GM12878 (cell line): ENCODE measurements at regions not wholly inside any gene's neighbourhood (a gene's known extent, or its start where the extent isn't known, plus 50 kb on each side); places are given as distances from the start of the nearest gene placed in this dataset.

Experiments used
- CTCF ChIP-seq, 3 experiments: IDR thresholded peaks in 2 of 3; conservative IDR thresholded peaks in 1 of 3; 2 replicates each; pipeline ENCODE4 v1.5.1; 2011; ENCODE audit warnings: low read depth in 3 of 3, low read length in 3 of 3, mild to moderate bottlenecking in 3 of 3, control low read depth in 2 of 3, moderate library complexity in 2 of 3, inconsistent platforms in 1 of 3, mixed read lengths in 1 of 3; ENCODE audit not compliant: control insufficient read depth in 2 of 3, insufficient read depth in 1 of 3; ENCODE audit errors: extremely low read depth in 1 of 3
- MAX ChIP-seq: IDR thresholded peaks from 2 replicates; pipeline ENCODE4 v1.6.1; 2012; ENCODE audit warnings: low read depth, low read length, improper control_type of control experiment
- MXI1 ChIP-seq: fragments of 150-350 bp; IDR thresholded peaks from 2 replicates; pipeline ENCODE4 v1.6.1; 2011; ENCODE audit warnings: low read depth, mild to moderate bottlenecking, inconsistent platforms, low read length, improper control_type of control experiment
- MYC ChIP-seq: IDR thresholded peaks from 2 replicates; pipeline ENCODE4 v1.6.1; 2011; ENCODE audit warnings: mild to moderate bottlenecking, low read length, moderate library complexity, inconsistent platforms; ENCODE audit not compliant: insufficient read depth, insufficient replicate concordance, insufficient read length, severe bottlenecking
- PML ChIP-seq: IDR thresholded peaks from 2 replicates; pipeline ENCODE4 v1.6.1; 2012; ENCODE audit warnings: low read length, inconsistent platforms
- POLR2A ChIP-seq: IDR thresholded peaks from 2 replicates; pipeline ENCODE4 v1.6.1; 2011; ENCODE audit warnings: low read depth, mild to moderate bottlenecking, low read length
- RCOR1 ChIP-seq: conservative IDR thresholded peaks from 2 replicates; pipeline ENCODE4 v1.6.1; 2012; ENCODE audit warnings: low read depth, low read length, improper control_type of control experiment
- RFX5 ChIP-seq: IDR thresholded peaks from 2 replicates; pipeline ENCODE4 v1.6.1; 2011; ENCODE audit warnings: low read depth, low read length, improper control_type of control experiment
- ZBTB33 ChIP-seq: fragments of 450-650 bp; IDR thresholded peaks from 2 replicates; pipeline ENCODE4 v1.6.1; 2017; ENCODE audit warnings: mild to moderate bottlenecking
- ZNF274 ChIP-seq: IDR thresholded peaks from one replicate; pipeline ENCODE4 v1.8.0; 2011; ENCODE audit not compliant: insufficient read length, insufficient read depth

- TF ChIP-seq MYC (no peak), ZNF274 (no peak), CTCF (IDR thresholded peaks at IDR 0.05 in 2 of 3, conservative IDR thresholded peaks at IDR 0.05 in 1 of 3; ENCODE audit: control insufficient read depth in 2 of 3, extremely low read depth in 1 of 3, insufficient read depth in 1 of 3, low read depth in 3 of 3, low read length in 3 of 3) (no peak), RFX5 (no peak), MXI1 (no peak), PML (no peak), ZBTB33 (no peak), POLR2A (no peak), MAX (no peak), RCOR1 (no peak)
Observed at GRCh38 chr17:79363552-79364275, 247.1 kb downstream of the RBFOX3 start.
